ENCODE measurements at regions not wholly inside any gene's neighbourhood (a gene's known extent, or its start where the extent isn't known, plus 50 kb on each side); places are given as distances from the start of the nearest gene placed in this dataset.
"Not testable (repeated sequence)": the region's sequence is repeated elsewhere in the genome, so short reads cannot be mapped to it uniquely, and the experiment has no call there.

GRCh38 chr6:92274588-92274987, 1144.8 kb downstream of the EPHA7 start:
- H3K4me3 ChIP-seq (ENCODE audit: low read length), result no peak overlapping the region
- WGBS (ENCODE audit: insufficient coverage, insufficient read length), result no CpG with 5 or more reads among the region's 8 CpGs
- H3K9me3 ChIP-seq (ENCODE audit: control insufficient read depth, insufficient read depth, low read length), result no peaks in the 10 kb centered on the region
- no peaks in the 10 kb centered on the region for H3K36me3 ChIP-seq (ENCODE audit: control insufficient read depth, insufficient read depth, low read length)
- DNase-seq (ENCODE audit: low read depth, low spot score), result no peak
- H3K4me1 ChIP-seq (ENCODE audit: control insufficient read depth, insufficient read depth, low read length), result no peaks in the 10 kb centered on the region
- H3K27ac ChIP-seq (ENCODE audit: low read length), result no peak overlapping the region
- no peaks in the 10 kb centered on the region for H3K27me3 ChIP-seq (ENCODE audit: control insufficient read depth, insufficient read depth, low read length)

GRCh38 chr6:92273694-92274093, 1145.7 kb downstream of the EPHA7 start:
- Histone ChIP-seq H3K27ac (ENCODE audit: low read length) (no peak overlapping the region), H3K27me3 (ENCODE audit: control insufficient read depth, insufficient read depth, low read length) (no peaks in the 10 kb centered on the region), H3K9me3 (ENCODE audit: control insufficient read depth, insufficient read depth, low read length) (no peaks in the 10 kb centered on the region), H3K4me1 (ENCODE audit: control insufficient read depth, insufficient read depth, low read length) (no peaks in the 10 kb centered on the region), H3K4me3 (ENCODE audit: low read length) (no peak overlapping the region), H3K36me3 (ENCODE audit: control insufficient read depth, insufficient read depth, low read length) (no peaks in the 10 kb centered on the region)
- WGBS (ENCODE audit: insufficient coverage, insufficient read length), result no CpG with 5 or more reads among the region's 2 CpGs
- no peak for DNase-seq (ENCODE audit: low read depth, low spot score)

GRCh38 chr6:92271091-92271490, 1148.3 kb downstream of the EPHA7 start:
- H3K4me1 ChIP-seq (ENCODE audit: control insufficient read depth, insufficient read depth, low read length), result no peaks in the 10 kb centered on the region
- no peaks in the 10 kb centered on the region for H3K27me3 ChIP-seq (ENCODE audit: control insufficient read depth, insufficient read depth, low read length)
- H3K9me3 ChIP-seq (ENCODE audit: control insufficient read depth, insufficient read depth, low read length), result no peaks in the 10 kb centered on the region
- H3K36me3 ChIP-seq (ENCODE audit: control insufficient read depth, insufficient read depth, low read length), result no peaks in the 10 kb centered on the region
- H3K27ac ChIP-seq (ENCODE audit: low read length), result no peak overlapping the region
- no peak for DNase-seq (ENCODE audit: low read depth, low spot score)
- WGBS (ENCODE audit: insufficient coverage, insufficient read length), result no CpG with 5 or more reads among the region's 1 CpG
- H3K4me3 ChIP-seq (ENCODE audit: low read length), result no peak overlapping the region

- Histone ChIP-seq H3K4me1 (ENCODE audit: control insufficient read depth, insufficient read depth, low read length) (no peaks in the 10 kb centered on the region), H3K9me3 (ENCODE audit: control insufficient read depth, insufficient read depth, low read length) (no peaks in the 10 kb centered on the region), H3K4me3 (ENCODE audit: low read length) (no peak overlapping the region), H3K36me3 (ENCODE audit: control insufficient read depth, insufficient read depth, low read length) (no peaks in the 10 kb centered on the region), H3K27me3 (ENCODE audit: control insufficient read depth, insufficient read depth, low read length) (no peaks in the 10 kb centered on the region), H3K27ac (ENCODE audit: low read length) (no peak overlapping the region)
- WGBS (ENCODE audit: insufficient coverage, insufficient read length), result no CpG with 5 or more reads among the region's 6 CpGs
- DNase-seq (ENCODE audit: low read depth, low spot score), result no peak
Measured at GRCh38 chr6:92270365-92270764, 1149.0 kb downstream of the EPHA7 start.

DNA sequence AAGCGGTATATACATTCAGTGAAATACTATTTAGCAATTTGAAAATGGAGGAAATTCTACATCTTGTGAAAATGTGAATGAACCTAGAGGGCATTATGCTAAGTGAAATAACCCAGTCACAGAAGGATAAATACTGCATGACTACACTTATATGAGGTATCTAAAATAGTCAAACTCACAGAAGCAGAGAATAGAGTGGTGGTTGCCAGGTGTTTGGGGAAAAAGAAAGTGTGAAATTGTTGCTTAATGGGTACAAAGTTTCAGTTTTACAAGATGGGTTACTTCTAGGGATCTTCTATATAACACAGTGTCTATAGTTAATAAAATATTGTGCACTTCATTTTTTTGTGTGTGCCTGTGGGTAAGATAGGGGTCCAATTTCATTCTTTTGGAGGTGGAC, 1152.0 kb downstream of the EPHA7 start:
- no peaks in the 10 kb centered on the region for H3K9me3 ChIP-seq (ENCODE audit: control insufficient read depth, insufficient read depth, low read length)
- no peak for DNase-seq (ENCODE audit: low read depth, low spot score)
- no peak overlapping the region for H3K27ac ChIP-seq (ENCODE audit: low read length)
- no peaks in the 10 kb centered on the region for H3K27me3 ChIP-seq (ENCODE audit: control insufficient read depth, insufficient read depth, low read length)
- whole genome bisulfite sequencing (ENCODE audit: insufficient coverage, insufficient read length), result no CpG with 5 or more reads among the region's 1 CpG
- no peaks in the 10 kb centered on the region for H3K4me1 ChIP-seq (ENCODE audit: control insufficient read depth, insufficient read depth, low read length)
- H3K4me3 ChIP-seq (ENCODE audit: low read length), result no peak overlapping the region
- H3K36me3 ChIP-seq (ENCODE audit: control insufficient read depth, insufficient read depth, low read length), result no peaks in the 10 kb centered on the region

DNA sequence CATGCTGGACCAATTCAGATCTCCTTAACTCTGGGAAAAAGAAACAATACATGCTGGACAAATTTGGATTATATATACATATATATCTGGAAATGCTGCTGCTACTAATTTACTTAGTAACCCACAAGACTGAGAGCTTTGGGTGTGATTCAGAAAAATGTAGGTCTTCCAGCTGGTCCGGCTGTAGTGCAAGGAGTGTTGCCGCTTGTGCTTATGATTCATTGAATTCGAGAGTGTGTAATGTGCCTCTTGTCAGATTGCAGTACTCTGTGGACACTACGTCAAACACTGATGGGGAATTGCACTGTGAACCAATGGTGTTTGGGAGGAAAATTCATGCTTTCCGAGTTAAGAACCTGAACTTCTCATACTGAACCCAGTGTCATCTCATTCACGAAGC, 1155.5 kb downstream of the EPHA7 start:
- no peaks in the 10 kb centered on the region for H3K4me1 ChIP-seq (ENCODE audit: control insufficient read depth, insufficient read depth, low read length)
- H3K27me3 ChIP-seq (ENCODE audit: control insufficient read depth, insufficient read depth, low read length), result no peaks in the 10 kb centered on the region
- no peak overlapping the region for H3K27ac ChIP-seq (ENCODE audit: low read length)
- H3K4me3 ChIP-seq (ENCODE audit: low read length), result no peak overlapping the region
- WGBS (ENCODE audit: insufficient coverage, insufficient read length), result no CpG with 5 or more reads among the region's 6 CpGs
- H3K9me3 ChIP-seq (ENCODE audit: control insufficient read depth, insufficient read depth, low read length), result no peaks in the 10 kb centered on the region
- no peaks in the 10 kb centered on the region for H3K36me3 ChIP-seq (ENCODE audit: control insufficient read depth, insufficient read depth, low read length)
- DNase-seq (ENCODE audit: low read depth, low spot score), result no peak

DNA sequence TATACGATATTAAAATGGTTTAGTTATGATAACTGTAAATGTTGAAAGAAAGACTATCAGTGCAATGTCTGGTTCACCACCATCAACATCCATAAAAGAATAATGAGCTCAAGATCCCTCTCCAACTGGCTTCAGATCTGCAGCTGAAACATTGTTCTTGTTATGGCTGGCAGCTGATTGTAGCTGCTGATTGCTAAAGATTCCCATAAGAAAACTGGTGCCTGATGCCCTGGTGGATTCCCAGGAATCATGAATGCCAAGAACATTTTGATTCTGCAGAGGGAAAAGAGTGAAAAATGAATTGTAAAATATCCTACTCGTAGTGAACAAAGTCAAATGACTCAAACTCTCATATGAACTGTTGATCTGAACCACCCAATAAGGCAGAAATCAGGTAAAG, 1160.2 kb downstream of the EPHA7 start:
- no peak overlapping the region for H3K4me3 ChIP-seq (ENCODE audit: low read length)
- no CpG with 5 or more reads among the region's 2 CpGs for WGBS (ENCODE audit: insufficient coverage, insufficient read length)
- no peak for DNase-seq (ENCODE audit: low read depth, low spot score)
- H3K4me1 ChIP-seq (ENCODE audit: control insufficient read depth, insufficient read depth, low read length), result no peaks in the 10 kb centered on the region
- no peak overlapping the region for H3K27ac ChIP-seq (ENCODE audit: low read length)
- no peaks in the 10 kb centered on the region for H3K36me3 ChIP-seq (ENCODE audit: control insufficient read depth, insufficient read depth, low read length)
- no peaks in the 10 kb centered on the region for H3K27me3 ChIP-seq (ENCODE audit: control insufficient read depth, insufficient read depth, low read length)
- H3K9me3 ChIP-seq (ENCODE audit: control insufficient read depth, insufficient read depth, low read length), result no peaks in the 10 kb centered on the region

DNA sequence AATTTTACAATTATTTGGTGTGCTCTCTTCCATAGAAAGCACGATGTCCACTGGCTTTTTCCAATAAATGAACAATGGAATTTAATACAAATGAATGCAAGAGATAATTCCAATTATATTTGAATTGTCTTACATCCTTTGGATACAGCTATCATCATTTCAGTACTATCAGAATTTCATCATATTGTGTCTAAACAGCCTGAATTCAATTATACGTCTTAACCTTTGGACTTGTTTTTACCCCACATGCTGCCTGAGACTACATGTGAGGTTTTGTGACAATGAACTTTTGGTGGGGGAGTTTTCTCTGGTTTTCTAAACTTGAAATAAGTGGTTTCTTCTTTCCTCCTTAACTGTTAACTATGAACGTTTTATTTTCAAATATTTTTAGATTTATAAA, 1176.0 kb downstream of the EPHA7 start:
- Histone ChIP-seq H3K27me3 (ENCODE audit: control insufficient read depth, insufficient read depth, low read length) (no peaks in the 10 kb centered on the region), H3K36me3 (ENCODE audit: control insufficient read depth, insufficient read depth, low read length) (no peaks in the 10 kb centered on the region), H3K9me3 (ENCODE audit: control insufficient read depth, insufficient read depth, low read length) (no peaks in the 10 kb centered on the region), H3K4me3 (ENCODE audit: low read length) (no peak overlapping the region), H3K27ac (ENCODE audit: low read length) (no peak overlapping the region), H3K4me1 (ENCODE audit: control insufficient read depth, insufficient read depth, low read length) (no peaks in the 10 kb centered on the region)
- DNase-seq (ENCODE audit: low read depth, low spot score), result no peak
- WGBS (ENCODE audit: insufficient coverage, insufficient read length), result no CpG with 5 or more reads among the region's 3 CpGs

- Histone ChIP-seq H3K27me3 (ENCODE audit: control insufficient read depth, insufficient read depth, low read length) (no peaks in the 10 kb centered on the region), H3K36me3 (ENCODE audit: control insufficient read depth, insufficient read depth, low read length) (no peaks in the 10 kb centered on the region), H3K27ac (ENCODE audit: low read length) (no peak overlapping the region), H3K9me3 (ENCODE audit: control insufficient read depth, insufficient read depth, low read length) (no peaks in the 10 kb centered on the region), H3K4me1 (ENCODE audit: control insufficient read depth, insufficient read depth, low read length) (no peaks in the 10 kb centered on the region), H3K4me3 (ENCODE audit: low read length) (no peak overlapping the region)
- whole genome bisulfite sequencing (ENCODE audit: insufficient coverage, insufficient read length), result no CpG with 5 or more reads among the region's 1 CpG
- no peak for DNase-seq (ENCODE audit: low read depth, low spot score)
Measured at GRCh38 chr6:92231171-92231701, 1188.1 kb downstream of the EPHA7 start.

DNA sequence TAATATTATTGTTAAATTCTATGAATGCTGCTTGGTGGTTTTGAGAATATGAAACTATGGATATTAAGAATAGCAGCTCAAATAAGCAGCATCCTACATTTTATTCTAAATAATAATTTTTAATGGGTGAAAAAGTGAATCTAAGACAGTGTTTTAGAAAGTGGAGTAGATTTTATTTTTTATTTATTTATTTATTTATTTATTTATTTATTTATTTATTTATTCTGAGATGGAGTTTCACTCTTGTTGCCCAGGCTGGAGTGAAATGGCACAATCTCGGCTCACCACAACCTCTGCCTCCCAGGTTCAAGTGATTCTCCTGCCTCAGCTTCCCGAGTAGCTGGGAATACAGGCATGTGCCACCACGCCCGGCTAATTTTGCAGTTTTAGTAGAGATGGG, 1199.4 kb downstream of the EPHA7 start:
- H3K27ac ChIP-seq (ENCODE audit: low read length); H3K4me3 ChIP-seq (ENCODE audit: low read length); DNase-seq (ENCODE audit: low read depth, low spot score); H3K9me3 ChIP-seq (ENCODE audit: control insufficient read depth, insufficient read depth, low read length); H3K27me3 ChIP-seq (ENCODE audit: control insufficient read depth, insufficient read depth, low read length); H3K36me3 ChIP-seq (ENCODE audit: control insufficient read depth, insufficient read depth, low read length); H3K4me1 ChIP-seq (ENCODE audit: control insufficient read depth, insufficient read depth, low read length): not testable (repeated sequence)
- WGBS (ENCODE audit: insufficient coverage, insufficient read length), result no CpG with 5 or more reads among the region's 4 CpGs

DNA sequence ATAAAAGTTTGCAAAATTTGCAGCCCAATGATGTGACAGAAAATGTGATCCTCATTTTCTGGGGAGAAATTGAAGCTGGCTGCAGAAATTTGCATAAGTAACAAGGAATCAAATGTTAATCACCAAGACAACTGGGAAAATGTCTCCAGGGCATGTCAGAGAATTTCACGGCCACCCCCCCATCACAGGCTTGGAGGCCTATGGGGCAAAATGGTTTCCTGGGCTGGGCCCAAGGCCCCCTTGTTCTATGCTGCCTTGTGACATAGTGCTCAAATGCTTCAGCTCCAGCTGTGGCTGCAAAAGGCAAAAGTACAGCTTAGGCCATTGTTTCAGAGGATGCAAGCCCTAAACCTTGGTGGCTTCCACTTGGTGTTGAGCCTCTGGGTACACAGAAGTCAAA, 1202.6 kb downstream of the EPHA7 start:
- Histone ChIP-seq H3K9me3 (ENCODE audit: control insufficient read depth, insufficient read depth, low read length) (no peaks in the 10 kb centered on the region), H3K27me3 (ENCODE audit: control insufficient read depth, insufficient read depth, low read length) (no peaks in the 10 kb centered on the region)
- no CpG with 5 or more reads among the region's 1 CpG for WGBS (ENCODE audit: insufficient coverage, insufficient read length)

More for the DNA sequence above, 1202.6 kb downstream of the EPHA7 start:
- Histone ChIP-seq H3K4me3 (ENCODE audit: low read length) (no peak overlapping the region), H3K27ac (ENCODE audit: low read length) (no peak overlapping the region), H3K4me1 (ENCODE audit: control insufficient read depth, insufficient read depth, low read length) (no peaks in the 10 kb centered on the region), H3K36me3 (ENCODE audit: control insufficient read depth, insufficient read depth, low read length) (no peaks in the 10 kb centered on the region)
- DNase-seq (ENCODE audit: low read depth, low spot score), result no peak

Measured in iPS DF 6.9 (cell line).